ENCODE measurements at regions not wholly inside any gene's neighbourhood (a gene's known extent, or its start where the extent isn't known, plus 50 kb on each side); places are given as distances from the start of the nearest gene placed in this dataset.
"Not testable (repeated sequence)": the region's sequence is repeated elsewhere in the genome, so short reads cannot be mapped to it uniquely, and the experiment has no call there.

DNA sequence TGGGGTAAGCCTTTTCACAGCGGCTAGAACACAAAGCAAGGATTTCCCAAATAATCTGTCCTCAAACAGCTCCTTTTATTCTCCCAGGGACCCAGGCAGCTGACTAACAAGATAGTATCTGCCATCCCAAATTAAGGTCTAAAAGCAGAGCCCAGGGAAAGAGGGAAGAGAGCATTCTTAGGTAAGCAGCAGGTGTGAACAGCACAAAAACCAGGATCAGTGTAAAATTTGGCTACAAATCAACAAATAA lies 79.9 kb downstream of the RBMXL2 start:
- Mint-ChIP-seq H3K9me3 (no peaks in the 10 kb centered on the region), H3K36me3 (ENCODE audit: low read depth) (no peaks in the 10 kb centered on the region), H3K4me1 (no peaks in the 10 kb centered on the region), H3K4me3 (no peak overlapping the region), H3K27ac (no peak overlapping the region), H3K27me3 (ENCODE audit: low read depth) (no peaks in the 10 kb centered on the region)
- TF ChIP-seq, protein P1, sequence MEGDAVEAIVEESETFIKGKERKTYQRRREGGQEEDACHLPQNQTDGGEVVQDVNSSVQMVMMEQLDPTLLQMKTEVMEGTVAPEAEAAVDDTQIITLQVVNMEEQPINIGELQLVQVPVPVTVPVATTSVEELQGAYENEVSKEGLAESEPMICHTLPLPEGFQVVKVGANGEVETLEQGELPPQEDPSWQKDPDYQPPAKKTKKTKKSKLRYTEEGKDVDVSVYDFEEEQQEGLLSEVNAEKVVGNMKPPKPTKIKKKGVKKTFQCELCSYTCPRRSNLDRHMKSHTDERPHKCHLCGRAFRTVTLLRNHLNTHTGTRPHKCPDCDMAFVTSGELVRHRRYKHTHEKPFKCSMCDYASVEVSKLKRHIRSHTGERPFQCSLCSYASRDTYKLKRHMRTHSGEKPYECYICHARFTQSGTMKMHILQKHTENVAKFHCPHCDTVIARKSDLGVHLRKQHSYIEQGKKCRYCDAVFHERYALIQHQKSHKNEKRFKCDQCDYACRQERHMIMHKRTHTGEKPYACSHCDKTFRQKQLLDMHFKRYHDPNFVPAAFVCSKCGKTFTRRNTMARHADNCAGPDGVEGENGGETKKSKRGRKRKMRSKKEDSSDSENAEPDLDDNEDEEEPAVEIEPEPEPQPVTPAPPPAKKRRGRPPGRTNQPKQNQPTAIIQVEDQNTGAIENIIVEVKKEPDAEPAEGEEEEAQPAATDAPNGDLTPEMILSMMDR (IDR thresholded peaks at IDR 0.05; ENCODE audit: unreplicated experiment in 3 of 3), result no peak

DNA sequence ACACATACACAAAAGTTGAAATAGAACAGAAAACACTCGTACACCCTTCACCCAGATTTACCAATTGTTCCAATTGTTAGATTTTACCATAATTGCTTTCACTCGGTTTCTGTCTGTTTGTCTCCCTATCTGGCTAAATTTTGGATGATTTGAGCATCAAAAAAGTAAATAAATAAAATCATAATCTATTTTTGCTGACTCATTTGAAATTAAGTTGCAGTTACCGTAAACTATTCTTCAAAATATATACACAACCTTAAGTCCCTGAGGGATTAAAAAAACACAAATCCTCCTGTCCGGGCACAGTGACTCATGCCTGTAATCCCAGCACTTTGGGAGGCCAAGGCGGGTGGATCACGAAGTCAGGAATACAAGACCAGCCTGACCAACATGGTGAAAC lies 81.3 kb upstream of the SYT9 start:
- no peaks in the 10 kb centered on the region for H3K4me1 Mint-ChIP-seq
- TF ChIP-seq, protein P1 (IDR thresholded peaks at IDR 0.05; ENCODE audit: unreplicated experiment in 3 of 3), result no peak
- no peak overlapping the region for H3K27ac Mint-ChIP-seq
- no peaks in the 10 kb centered on the region for H3K36me3 Mint-ChIP-seq (ENCODE audit: low read depth)
- H3K27me3 Mint-ChIP-seq (ENCODE audit: low read depth), result no peaks in the 10 kb centered on the region
- H3K4me3 Mint-ChIP-seq, result no peak overlapping the region
- H3K9me3 Mint-ChIP-seq, result no peaks in the 10 kb centered on the region

DNA sequence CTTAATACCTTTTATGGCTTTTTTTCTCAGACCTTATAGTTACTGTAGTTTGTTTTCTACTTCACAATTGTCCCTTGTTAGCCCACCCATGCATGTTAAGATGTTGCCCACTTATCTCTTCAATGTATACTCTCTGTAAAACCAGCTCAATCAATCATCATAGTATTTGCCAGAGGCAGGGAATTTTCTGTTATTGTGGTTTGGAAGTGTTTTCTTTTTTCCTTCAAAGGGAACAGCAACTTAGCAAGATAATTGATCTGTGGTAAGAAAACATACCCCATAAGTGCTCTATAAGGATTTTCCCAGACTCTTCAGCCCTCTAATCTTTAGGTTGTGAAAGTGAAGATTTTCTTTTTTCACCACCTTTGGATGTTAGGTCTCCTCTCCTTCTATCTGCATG lies 76.7 kb upstream of the SYT9 start:
- Mint-ChIP-seq H3K36me3 (ENCODE audit: low read depth) (no peaks in the 10 kb centered on the region), H3K4me3 (no peak overlapping the region), H3K9me3 (no peaks in the 10 kb centered on the region), H3K27ac (no peak overlapping the region), H3K4me1 (no peaks in the 10 kb centered on the region), H3K27me3 (ENCODE audit: low read depth) (no peaks in the 10 kb centered on the region)
- TF ChIP-seq, protein P1 (IDR thresholded peaks at IDR 0.05; ENCODE audit: unreplicated experiment in 3 of 3), result no peak

DNA sequence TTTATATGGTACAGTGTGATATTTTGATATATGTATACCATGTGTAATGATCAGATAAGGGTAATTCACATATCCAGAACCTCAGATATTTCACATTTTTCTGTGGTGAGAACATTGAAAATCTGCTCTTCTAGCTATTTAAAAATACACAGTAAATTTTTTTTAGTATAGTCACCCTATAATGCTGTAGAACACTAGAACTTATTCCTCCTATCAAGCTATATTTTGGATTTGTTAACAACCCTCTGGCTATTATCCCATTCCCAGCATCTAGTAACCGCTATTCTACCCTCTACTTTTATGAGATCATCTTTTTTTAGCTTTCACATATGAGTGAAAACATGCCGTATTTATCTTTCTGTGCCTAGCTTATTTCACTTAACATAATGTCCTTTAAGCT lies 65.5 kb upstream of the SYT9 start:
- no peaks in the 10 kb centered on the region for H3K9me3 Mint-ChIP-seq
- TF ChIP-seq, protein P1 (IDR thresholded peaks at IDR 0.05; ENCODE audit: unreplicated experiment in 3 of 3), result no peak
- H3K36me3 Mint-ChIP-seq (ENCODE audit: low read depth), result no peaks in the 10 kb centered on the region
- H3K4me1 Mint-ChIP-seq, result no peaks in the 10 kb centered on the region
- H3K4me3 Mint-ChIP-seq, result no peak overlapping the region
- H3K27me3 Mint-ChIP-seq (ENCODE audit: low read depth), result no peaks in the 10 kb centered on the region
- no peak overlapping the region for H3K27ac Mint-ChIP-seq

DNA sequence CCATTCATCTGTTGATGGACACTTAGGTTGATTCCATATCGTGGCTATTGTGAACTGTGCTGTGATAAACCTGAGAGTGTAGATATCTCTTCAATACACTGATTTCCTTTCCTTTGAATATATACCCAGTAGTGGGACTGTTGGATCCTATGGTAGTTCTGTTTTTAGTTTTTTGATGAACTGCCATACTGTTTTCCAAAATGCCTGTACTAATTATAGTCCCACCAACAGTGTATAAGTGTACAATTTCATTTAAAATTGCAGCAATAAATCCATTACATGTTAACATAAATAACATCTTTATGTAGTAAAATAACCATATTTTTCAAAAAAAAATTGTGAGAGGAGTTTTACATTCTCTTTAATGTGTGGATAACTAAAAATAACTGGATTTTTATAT lies 65.0 kb upstream of the SYT9 start:
- H3K9me3 Mint-ChIP-seq, result no peaks in the 10 kb centered on the region
- TF ChIP-seq, protein P1 (IDR thresholded peaks at IDR 0.05; ENCODE audit: unreplicated experiment in 3 of 3), result no peak
- H3K27me3 Mint-ChIP-seq (ENCODE audit: low read depth), result no peaks in the 10 kb centered on the region
- no peaks in the 10 kb centered on the region for H3K4me1 Mint-ChIP-seq
- H3K4me3 Mint-ChIP-seq, result no peak overlapping the region
- H3K27ac Mint-ChIP-seq, result no peak overlapping the region
- H3K36me3 Mint-ChIP-seq (ENCODE audit: low read depth), result no peaks in the 10 kb centered on the region

DNA sequence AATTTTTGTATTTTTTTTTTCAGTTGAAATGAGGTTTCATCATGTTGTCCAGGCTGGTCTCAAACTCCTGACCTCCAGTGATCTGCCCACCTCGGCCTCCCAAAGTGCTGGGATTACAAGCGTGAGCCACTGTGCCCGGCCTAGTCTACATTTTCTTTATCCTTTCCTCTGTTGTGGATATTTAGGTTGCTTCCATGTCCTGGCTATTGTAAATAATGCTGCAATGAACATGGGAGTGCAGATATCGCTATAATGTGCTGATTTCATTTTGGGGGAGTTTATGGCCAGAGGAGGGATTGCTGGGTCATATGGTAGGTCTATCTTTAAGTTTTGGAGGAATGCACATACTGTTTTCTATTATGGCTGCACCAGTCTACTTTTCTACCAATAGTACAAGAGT lies 58.9 kb upstream of the SYT9 start:
- H3K27me3 Mint-ChIP-seq (ENCODE audit: low read depth); H3K9me3 Mint-ChIP-seq; H3K4me1 Mint-ChIP-seq; H3K4me3 Mint-ChIP-seq; H3K27ac Mint-ChIP-seq; H3K36me3 Mint-ChIP-seq (ENCODE audit: low read depth): not testable (repeated sequence)

All from nephron (organoid).